ENCODE measurements at regions not wholly inside any gene's neighbourhood (a gene's known extent, or its start where the extent isn't known, plus 50 kb on each side); places are given as distances from the start of the nearest gene placed in this dataset.

DNA sequence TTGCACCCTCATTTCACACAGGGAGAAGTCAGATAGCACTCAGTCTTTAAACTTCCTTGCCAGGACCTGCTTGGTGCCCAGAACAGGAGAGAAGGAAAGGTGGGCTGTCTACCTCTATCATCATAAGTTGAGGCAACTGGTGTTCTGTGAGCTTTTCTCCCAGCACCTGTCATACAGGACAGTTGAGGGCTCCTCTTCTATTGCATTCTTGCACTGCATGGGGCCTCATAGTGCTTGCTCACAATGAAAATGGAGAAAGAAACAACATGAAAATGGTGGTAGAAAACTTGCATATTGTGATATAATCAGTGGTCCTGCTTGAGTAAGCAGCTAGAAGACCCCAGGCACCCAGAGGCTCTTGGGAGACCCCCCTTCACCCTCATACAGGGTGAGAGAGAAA lies 311.7 kb upstream of the GOLIM4 start:
- TF ChIP-seq, protein P1, sequence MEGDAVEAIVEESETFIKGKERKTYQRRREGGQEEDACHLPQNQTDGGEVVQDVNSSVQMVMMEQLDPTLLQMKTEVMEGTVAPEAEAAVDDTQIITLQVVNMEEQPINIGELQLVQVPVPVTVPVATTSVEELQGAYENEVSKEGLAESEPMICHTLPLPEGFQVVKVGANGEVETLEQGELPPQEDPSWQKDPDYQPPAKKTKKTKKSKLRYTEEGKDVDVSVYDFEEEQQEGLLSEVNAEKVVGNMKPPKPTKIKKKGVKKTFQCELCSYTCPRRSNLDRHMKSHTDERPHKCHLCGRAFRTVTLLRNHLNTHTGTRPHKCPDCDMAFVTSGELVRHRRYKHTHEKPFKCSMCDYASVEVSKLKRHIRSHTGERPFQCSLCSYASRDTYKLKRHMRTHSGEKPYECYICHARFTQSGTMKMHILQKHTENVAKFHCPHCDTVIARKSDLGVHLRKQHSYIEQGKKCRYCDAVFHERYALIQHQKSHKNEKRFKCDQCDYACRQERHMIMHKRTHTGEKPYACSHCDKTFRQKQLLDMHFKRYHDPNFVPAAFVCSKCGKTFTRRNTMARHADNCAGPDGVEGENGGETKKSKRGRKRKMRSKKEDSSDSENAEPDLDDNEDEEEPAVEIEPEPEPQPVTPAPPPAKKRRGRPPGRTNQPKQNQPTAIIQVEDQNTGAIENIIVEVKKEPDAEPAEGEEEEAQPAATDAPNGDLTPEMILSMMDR (IDR thresholded peaks at IDR 0.05), result no peak
- no peak for TF ChIP-seq POLR2A (IDR thresholded peaks at IDR 0.05)

Measured in ovary (tissue), 3 donors.